ENCODE measurements at regions not wholly inside any gene's neighbourhood (a gene's known extent, or its start where the extent isn't known, plus 50 kb on each side); places are given as distances from the start of the nearest gene placed in this dataset.

DNA sequence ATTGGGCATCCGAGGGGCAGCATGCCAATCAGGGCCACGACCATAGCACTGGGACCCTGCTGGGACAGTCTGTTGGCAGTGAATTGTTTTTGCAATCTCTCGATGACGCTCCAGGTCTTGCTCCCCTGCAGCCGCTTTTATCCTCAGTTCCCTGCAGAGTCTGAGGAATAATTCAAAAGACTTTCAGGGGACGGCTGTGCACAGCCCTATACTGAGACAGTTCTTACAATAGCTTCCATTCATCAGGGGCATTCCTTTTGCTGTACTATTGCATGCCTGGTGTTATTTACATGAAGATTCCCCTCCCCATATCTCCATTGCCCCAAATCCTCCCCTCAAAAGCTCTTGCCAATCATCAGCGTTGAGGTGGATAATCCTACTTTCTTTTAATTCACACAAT lies 163.3 kb upstream of the WWC1 start:
- DNase-seq (ENCODE audit: low spot score) = no peak
- Mint-ChIP-seq H3K36me3 (ENCODE audit: low read depth) (no peaks in the 10 kb centered on the region), H3K9me3 (ENCODE audit: low read depth) (no peaks in the 10 kb centered on the region), H3K4me3 (ENCODE audit: unreplicated experiment) (no peak overlapping the region), H3K27me3 (ENCODE audit: low read depth) (no peaks in the 10 kb centered on the region), H3K27ac (ENCODE audit: unreplicated experiment) (peak overlapping the region; percentile 3), H3K4me1 (ENCODE audit: low read depth) (peaks cover 30% of the 10 kb centered on the region)
- TF ChIP-seq, protein P1, sequence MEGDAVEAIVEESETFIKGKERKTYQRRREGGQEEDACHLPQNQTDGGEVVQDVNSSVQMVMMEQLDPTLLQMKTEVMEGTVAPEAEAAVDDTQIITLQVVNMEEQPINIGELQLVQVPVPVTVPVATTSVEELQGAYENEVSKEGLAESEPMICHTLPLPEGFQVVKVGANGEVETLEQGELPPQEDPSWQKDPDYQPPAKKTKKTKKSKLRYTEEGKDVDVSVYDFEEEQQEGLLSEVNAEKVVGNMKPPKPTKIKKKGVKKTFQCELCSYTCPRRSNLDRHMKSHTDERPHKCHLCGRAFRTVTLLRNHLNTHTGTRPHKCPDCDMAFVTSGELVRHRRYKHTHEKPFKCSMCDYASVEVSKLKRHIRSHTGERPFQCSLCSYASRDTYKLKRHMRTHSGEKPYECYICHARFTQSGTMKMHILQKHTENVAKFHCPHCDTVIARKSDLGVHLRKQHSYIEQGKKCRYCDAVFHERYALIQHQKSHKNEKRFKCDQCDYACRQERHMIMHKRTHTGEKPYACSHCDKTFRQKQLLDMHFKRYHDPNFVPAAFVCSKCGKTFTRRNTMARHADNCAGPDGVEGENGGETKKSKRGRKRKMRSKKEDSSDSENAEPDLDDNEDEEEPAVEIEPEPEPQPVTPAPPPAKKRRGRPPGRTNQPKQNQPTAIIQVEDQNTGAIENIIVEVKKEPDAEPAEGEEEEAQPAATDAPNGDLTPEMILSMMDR (IDR thresholded peaks at IDR 0.05) = no peak

DNA sequence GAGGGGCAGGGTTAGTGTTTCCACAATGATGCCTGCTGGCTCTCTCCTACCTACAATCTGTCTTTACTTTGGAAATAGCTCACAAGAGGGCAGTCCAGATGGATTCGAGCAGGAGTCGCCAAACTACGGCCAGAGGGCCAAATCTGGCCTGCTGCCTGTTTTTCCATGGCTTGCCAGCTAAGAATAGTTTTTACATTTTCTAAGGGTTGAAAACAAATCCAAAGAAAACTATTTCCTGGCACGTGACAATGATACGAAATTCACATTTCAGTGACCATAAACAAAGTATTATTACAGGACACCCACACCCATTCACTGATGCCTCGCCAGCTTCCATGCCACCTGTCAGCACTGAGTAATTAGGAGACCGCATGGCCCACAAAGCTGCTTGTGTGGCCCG lies 162.9 kb upstream of the WWC1 start:
- Mint-ChIP-seq H3K27ac (ENCODE audit: unreplicated experiment) (peak overlapping the region; percentile 3), H3K36me3 (ENCODE audit: low read depth) (no peaks in the 10 kb centered on the region), H3K27me3 (ENCODE audit: low read depth) (no peaks in the 10 kb centered on the region), H3K4me1 (ENCODE audit: low read depth) (peaks cover 30% of the 10 kb centered on the region), H3K9me3 (ENCODE audit: low read depth) (no peaks in the 10 kb centered on the region), H3K4me3 (ENCODE audit: unreplicated experiment) (no peak overlapping the region)
- DNase-seq (ENCODE audit: low spot score) = no peak
- TF ChIP-seq, protein P1 (IDR thresholded peaks at IDR 0.05) = peak; percentile 24

DNA sequence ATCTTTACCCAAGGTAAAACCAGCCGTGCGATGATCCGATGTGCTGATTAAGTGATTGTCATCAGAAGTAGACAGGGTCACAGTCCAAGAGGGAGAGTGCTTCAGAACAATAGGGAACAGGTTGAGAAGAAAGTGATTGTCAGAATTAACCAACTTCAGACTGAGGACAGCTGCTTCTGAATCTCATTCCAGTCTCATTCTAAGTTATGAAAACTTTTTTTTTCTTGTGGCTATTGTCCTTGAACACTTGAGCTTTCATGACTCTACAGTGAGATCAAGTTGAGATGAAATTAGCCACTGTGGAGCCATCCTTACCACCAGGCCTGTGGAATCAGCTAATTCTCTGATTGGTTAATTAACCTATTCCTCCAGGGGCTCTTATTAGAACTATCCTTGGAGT lies 159.9 kb upstream of the WWC1 start:
- peaks cover 2% of the 10 kb centered on the region for H3K36me3 Mint-ChIP-seq (ENCODE audit: low read depth)
- H3K27me3 Mint-ChIP-seq (ENCODE audit: low read depth) = peaks cover 3% of the 10 kb centered on the region
- no peaks in the 10 kb centered on the region for H3K9me3 Mint-ChIP-seq (ENCODE audit: low read depth)
- peaks cover 30% of the 10 kb centered on the region for H3K4me1 Mint-ChIP-seq (ENCODE audit: low read depth)
- peak overlapping the region; percentile 13 for H3K27ac Mint-ChIP-seq (ENCODE audit: unreplicated experiment)
- TF ChIP-seq, protein P1 (IDR thresholded peaks at IDR 0.05) = no peak
- DNase-seq (ENCODE audit: low spot score) = no peak
- H3K4me3 Mint-ChIP-seq (ENCODE audit: unreplicated experiment) = no peak overlapping the region

DNA sequence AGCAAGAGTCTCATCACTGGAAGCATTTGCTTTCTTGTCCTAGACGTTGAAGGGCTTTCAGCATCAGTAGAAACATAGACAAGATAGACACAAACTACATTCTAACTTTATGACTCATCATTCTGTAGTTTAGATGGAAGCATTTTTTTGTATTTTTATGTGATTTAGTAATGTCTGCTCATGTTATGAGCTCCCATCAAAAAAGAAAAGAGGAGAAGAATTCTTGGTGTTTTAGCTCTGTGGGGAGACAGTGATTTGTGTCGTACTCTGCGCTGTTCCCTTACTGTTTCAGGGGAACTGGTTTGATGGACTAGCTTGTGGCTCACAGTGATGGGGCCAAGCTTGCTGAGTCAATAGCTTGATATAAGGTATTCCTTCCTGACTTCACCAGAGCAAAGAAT lies 159.2 kb upstream of the WWC1 start:
- Mint-ChIP-seq H3K4me1 (ENCODE audit: low read depth) (peaks cover 30% of the 10 kb centered on the region), H3K27ac (ENCODE audit: unreplicated experiment) (no peak overlapping the region), H3K4me3 (ENCODE audit: unreplicated experiment) (no peak overlapping the region), H3K36me3 (ENCODE audit: low read depth) (peaks cover 2% of the 10 kb centered on the region), H3K27me3 (ENCODE audit: low read depth) (peaks cover 3% of the 10 kb centered on the region), H3K9me3 (ENCODE audit: low read depth) (no peaks in the 10 kb centered on the region)
- TF ChIP-seq, protein P1 (IDR thresholded peaks at IDR 0.05) = no peak
- DNase-seq (ENCODE audit: low spot score) = no peak

DNA sequence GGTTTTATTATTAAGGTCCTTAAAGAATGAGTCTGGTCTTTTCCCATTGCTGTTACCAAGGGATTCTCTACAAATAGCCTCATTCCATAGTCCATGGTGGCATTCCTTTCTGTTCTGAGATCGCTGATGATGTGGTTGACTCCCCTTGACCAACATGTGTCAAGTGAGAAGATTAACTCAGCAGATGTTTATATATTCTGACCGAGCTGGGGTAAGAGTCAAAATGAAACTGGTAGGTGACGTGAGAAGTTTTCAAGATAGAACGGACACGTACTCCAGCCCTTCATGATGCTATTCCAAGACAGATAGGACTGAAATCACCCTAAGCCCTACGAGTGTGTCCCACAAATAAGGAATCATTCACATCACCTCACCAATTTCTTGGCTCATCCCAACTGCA lies 155.5 kb upstream of the WWC1 start:
- TF ChIP-seq, protein P1 (IDR thresholded peaks at IDR 0.05) = no peak
- H3K36me3 Mint-ChIP-seq (ENCODE audit: low read depth) = peaks cover 2% of the 10 kb centered on the region
- no peaks in the 10 kb centered on the region for H3K9me3 Mint-ChIP-seq (ENCODE audit: low read depth)
- peaks cover 17% of the 10 kb centered on the region for H3K4me1 Mint-ChIP-seq (ENCODE audit: low read depth)
- no peak for DNase-seq (ENCODE audit: low spot score)
- no peak overlapping the region for H3K27ac Mint-ChIP-seq (ENCODE audit: unreplicated experiment)
- H3K4me3 Mint-ChIP-seq (ENCODE audit: unreplicated experiment) = no peak overlapping the region
- peaks cover 3% of the 10 kb centered on the region for H3K27me3 Mint-ChIP-seq (ENCODE audit: low read depth)
